ENCODE measurements at regions not wholly inside any gene's neighbourhood (a gene's known extent, or its start where the extent isn't known, plus 50 kb on each side); places are given as distances from the start of the nearest gene placed in this dataset.

DNA sequence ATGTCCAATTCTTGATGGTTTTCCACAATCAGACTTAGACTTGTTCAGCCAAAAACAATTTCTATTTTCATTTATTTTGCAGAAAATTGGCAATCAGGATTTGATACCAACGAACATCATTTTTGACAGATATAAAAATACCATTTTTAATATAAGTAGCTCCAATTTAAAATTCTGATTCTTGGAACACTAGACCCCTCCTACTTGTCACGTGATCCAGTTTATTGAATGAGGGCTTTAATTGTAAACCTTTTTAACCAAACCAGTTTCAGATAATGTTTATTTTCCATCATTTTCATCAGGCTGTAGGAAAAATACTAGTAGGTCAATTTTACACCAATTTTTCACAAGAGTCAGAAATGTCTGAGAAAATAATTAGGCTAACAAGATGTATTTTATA lies 607.2 kb upstream of the RGS18 start:
- TF ChIP-seq POLR2A (IDR thresholded peaks at IDR 0.05), result no peak
- no peak for TF ChIP-seq CTCF (IDR thresholded peaks at IDR 0.05 in 8 of 11, conservative IDR thresholded peaks at IDR 0.05 in 3 of 11)
- TF ChIP-seq POLR2AphosphoS5 (IDR thresholded peaks at IDR 0.05), result no peak
